GM21717 (cell line): ENCODE measurements at regions not wholly inside any gene's neighbourhood (a gene's known extent, or its start where the extent isn't known, plus 50 kb on each side); places are given as distances from the start of the nearest gene placed in this dataset.

ENCODE experiments used
- ATAC-seq: cut with Tn5 transposase; IDR thresholded peaks from one replicate; pipeline ENCODE4 v1.9.1; 2021; ENCODE audit warnings: mild to moderate bottlenecking, moderate library complexity; ENCODE audit not compliant: unreplicated experiment

GRCh38 chr1:233514946-233515391 is 98.9 kb upstream of the KCNK1 start:
- no peak for ATAC-seq

- ATAC-seq, result no peak
Measured at GRCh38 chr1:233516732-233517131, 97.2 kb upstream of the KCNK1 start.

GRCh38 chr1:233518344-233518743 is 95.6 kb upstream of the KCNK1 start:
- no peak for ATAC-seq

GRCh38 chr1:233520261-233521191 is 93.4 kb upstream of the KCNK1 start:
- no peak for ATAC-seq

- no peak for ATAC-seq
Measured at GRCh38 chr1:233523047-233523446, 90.9 kb upstream of the KCNK1 start.

GRCh38 chr1:233527818-233528217 is 86.1 kb upstream of the KCNK1 start:
- ATAC-seq, result no peak

GRCh38 chr1:233530665-233531386 is 83.1 kb upstream of the KCNK1 start:
- ATAC-seq, result no peak

GRCh38 chr1:233540816-233541215 is 73.1 kb upstream of the KCNK1 start:
- no peak for ATAC-seq

GRCh38 chr1:233543338-233544255 is 70.3 kb upstream of the KCNK1 start:
- no peak for ATAC-seq

- no peak for ATAC-seq
Measured at GRCh38 chr1:233544304-233544703, 69.6 kb upstream of the KCNK1 start.

GRCh38 chr1:233547726-233548125 is 66.2 kb upstream of the KCNK1 start:
- ATAC-seq, result no peak

- ATAC-seq, result no peak
Measured at GRCh38 chr1:233549404-233549803, 64.5 kb upstream of the KCNK1 start.

GRCh38 chr1:233549917-233550316 is 64.0 kb upstream of the KCNK1 start:
- ATAC-seq, result no peak

GRCh38 chr1:233554037-233554436 is 59.9 kb upstream of the KCNK1 start:
- no peak for ATAC-seq

GRCh38 chr1:233561708-233562426 is 52.0 kb upstream of the KCNK1 start:
- no peak for ATAC-seq
